ENCODE measurements at regions not wholly inside any gene's neighbourhood (a gene's known extent, or its start where the extent isn't known, plus 50 kb on each side); places are given as distances from the start of the nearest gene placed in this dataset.
"Not testable (repeated sequence)": the region's sequence is repeated elsewhere in the genome, so short reads cannot be mapped to it uniquely, and the experiment has no call there.

DNA sequence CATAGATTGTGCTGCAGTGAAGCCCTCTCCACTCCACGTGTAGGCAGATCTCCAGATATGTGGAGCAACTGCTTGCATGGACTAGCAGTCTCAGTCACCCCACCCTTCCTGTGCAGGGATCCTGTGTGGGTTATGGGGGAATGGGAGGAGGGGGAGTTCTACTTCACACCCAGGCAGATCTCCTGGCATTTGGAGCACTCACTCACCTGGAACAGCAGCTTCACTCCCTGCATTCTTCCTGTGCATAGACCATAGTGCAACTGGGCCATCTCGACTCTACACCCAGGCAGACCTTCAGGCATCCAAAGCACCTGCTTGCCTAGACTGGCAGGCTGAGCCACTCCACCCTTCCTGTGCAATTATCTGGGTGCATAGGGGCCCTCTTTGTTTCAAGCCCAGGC, 96.0 kb upstream of the PCED1B start:
- Mint-ChIP-seq H3K27me3 (ENCODE audit: low read depth, poor library complexity) (peaks cover 5% of the 10 kb centered on the region), H3K4me3 (no peak overlapping the region), H3K9me3 (peaks cover 7% of the 10 kb centered on the region), H3K36me3 (ENCODE audit: low read depth) (no peaks in the 10 kb centered on the region), H3K27ac (no peak overlapping the region), H3K4me1 (peaks cover 5% of the 10 kb centered on the region)
- TF ChIP-seq, protein P1, sequence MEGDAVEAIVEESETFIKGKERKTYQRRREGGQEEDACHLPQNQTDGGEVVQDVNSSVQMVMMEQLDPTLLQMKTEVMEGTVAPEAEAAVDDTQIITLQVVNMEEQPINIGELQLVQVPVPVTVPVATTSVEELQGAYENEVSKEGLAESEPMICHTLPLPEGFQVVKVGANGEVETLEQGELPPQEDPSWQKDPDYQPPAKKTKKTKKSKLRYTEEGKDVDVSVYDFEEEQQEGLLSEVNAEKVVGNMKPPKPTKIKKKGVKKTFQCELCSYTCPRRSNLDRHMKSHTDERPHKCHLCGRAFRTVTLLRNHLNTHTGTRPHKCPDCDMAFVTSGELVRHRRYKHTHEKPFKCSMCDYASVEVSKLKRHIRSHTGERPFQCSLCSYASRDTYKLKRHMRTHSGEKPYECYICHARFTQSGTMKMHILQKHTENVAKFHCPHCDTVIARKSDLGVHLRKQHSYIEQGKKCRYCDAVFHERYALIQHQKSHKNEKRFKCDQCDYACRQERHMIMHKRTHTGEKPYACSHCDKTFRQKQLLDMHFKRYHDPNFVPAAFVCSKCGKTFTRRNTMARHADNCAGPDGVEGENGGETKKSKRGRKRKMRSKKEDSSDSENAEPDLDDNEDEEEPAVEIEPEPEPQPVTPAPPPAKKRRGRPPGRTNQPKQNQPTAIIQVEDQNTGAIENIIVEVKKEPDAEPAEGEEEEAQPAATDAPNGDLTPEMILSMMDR (IDR thresholded peaks at IDR 0.05) = no peak
- DNase-seq = peak; percentile 5

DNA sequence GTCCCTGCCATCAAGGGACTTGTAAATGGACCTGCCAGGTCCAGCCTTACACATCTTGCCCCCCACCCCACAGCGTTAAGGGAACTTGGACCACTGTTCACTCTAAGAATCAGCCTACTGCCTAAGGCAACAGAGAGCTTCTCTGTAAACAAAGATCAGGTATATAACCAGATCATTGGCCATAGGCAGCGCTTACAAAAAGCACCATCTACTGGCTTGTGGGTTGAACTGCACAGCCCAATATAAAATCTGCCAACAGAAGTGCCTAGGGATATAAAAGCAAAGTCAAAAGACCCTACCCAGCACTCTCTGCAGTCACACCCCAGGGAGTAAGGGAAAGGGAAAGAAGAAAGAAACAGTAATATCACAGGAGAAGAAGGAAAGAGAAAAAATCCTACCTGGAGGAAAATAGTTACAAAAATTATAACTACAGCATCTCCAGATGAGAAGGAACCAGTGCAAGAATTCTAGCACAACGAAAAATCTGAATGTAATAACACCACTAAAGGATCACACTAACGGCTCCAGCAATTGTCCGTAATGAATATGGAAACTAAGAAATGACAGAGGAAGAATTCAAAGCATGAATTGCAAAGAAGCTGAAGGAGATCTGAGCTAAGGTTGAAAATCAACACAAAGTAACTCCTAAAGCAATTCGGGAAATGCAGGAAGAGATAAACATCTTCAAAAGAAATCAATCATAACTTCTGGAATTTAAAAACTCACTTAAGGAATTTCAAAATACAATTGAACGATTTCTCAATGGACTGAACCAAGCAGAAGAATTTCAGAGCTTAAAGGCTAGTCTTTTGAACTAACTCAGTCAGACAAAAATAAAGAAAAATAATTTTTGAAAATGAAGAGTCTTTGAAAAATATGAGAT, 95.2 kb upstream of the PCED1B start:
- H3K27me3 Mint-ChIP-seq (ENCODE audit: low read depth, poor library complexity) = peaks cover 3% of the 10 kb centered on the region
- H3K9me3 Mint-ChIP-seq = peaks cover 12% of the 10 kb centered on the region
- no peaks in the 10 kb centered on the region for H3K36me3 Mint-ChIP-seq (ENCODE audit: low read depth)
- no peak overlapping the region for H3K4me3 Mint-ChIP-seq
- TF ChIP-seq, protein P1 (IDR thresholded peaks at IDR 0.05) = peak; percentile 75
- H3K4me1 Mint-ChIP-seq = peaks cover 5% of the 10 kb centered on the region
- peak; percentile 43 for DNase-seq
- H3K27ac Mint-ChIP-seq = no peak overlapping the region

DNA sequence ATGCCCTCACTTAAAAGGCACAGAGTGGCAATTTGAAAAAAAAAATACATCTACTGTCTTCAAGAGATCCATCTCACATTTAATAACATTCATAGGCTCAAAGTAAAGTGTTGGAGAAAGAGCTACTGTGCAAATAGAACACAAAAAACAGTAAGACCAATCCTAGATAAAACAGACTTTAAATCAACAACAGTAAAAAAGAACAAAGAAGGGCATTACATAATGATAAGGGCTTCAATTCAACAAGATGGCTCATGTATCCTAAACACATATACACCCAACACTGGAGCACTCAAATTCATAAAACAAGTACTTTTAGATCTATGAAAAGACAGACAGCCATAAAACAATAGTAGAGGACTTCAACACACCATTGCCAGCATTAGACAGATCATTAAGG, 93.6 kb upstream of the PCED1B start:
- H3K4me3 Mint-ChIP-seq = no peak overlapping the region
- DNase-seq = no peak
- peaks cover 28% of the 10 kb centered on the region for H3K9me3 Mint-ChIP-seq
- peaks cover 5% of the 10 kb centered on the region for H3K4me1 Mint-ChIP-seq
- no peaks in the 10 kb centered on the region for H3K36me3 Mint-ChIP-seq (ENCODE audit: low read depth)
- H3K27me3 Mint-ChIP-seq (ENCODE audit: low read depth, poor library complexity) = peaks cover 7% of the 10 kb centered on the region
- H3K27ac Mint-ChIP-seq = no peak overlapping the region
- TF ChIP-seq, protein P1 (IDR thresholded peaks at IDR 0.05) = no peak

DNA sequence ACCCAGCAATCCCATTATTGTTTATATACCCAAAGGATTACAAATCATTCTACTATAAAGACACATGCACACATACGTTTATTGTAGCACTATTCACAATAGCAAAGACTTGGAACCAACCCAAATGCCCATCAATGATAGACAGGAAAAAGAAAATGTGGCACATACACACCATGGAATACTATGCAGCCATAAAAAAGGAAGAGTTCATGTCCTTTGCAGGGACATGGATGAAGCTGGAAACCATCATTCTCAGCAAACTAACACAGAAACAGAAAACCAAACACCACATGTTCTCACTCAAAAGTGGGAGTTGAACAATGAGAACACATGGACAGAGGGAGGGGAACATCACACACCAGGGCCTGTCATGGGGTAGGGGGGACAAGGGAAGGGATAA, 91.3 kb upstream of the PCED1B start:
- H3K4me1 Mint-ChIP-seq; DNase-seq; H3K27ac Mint-ChIP-seq; H3K36me3 Mint-ChIP-seq (ENCODE audit: low read depth); H3K27me3 Mint-ChIP-seq (ENCODE audit: low read depth, poor library complexity); H3K4me3 Mint-ChIP-seq: not testable (repeated sequence)
- H3K9me3 Mint-ChIP-seq = peaks cover 41% of the 10 kb centered on the region

DNA sequence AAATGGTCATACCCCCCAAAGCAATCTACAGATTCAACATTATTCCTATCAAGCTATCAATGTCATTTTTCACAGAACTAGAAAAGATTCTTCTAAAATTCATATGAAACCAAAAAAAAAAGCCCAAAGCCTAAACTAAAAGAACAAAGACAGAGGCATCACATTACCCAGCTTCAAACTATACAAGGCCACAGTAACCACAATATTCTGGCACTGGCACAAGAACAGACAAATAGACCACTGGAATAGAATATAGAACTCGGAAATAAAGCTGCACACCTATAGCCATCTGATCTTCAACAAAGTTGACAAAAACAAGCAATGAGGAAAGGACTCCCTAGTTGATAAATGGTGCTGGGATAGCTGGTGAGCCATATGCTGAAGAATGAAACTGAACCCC, 89.2 kb upstream of the PCED1B start:
- Mint-ChIP-seq H3K4me1 (no peaks in the 10 kb centered on the region), H3K9me3 (peaks cover 56% of the 10 kb centered on the region), H3K27me3 (ENCODE audit: low read depth, poor library complexity) (peaks cover 4% of the 10 kb centered on the region), H3K36me3 (ENCODE audit: low read depth) (no peaks in the 10 kb centered on the region), H3K4me3 (no peak overlapping the region), H3K27ac (no peak overlapping the region)
- TF ChIP-seq, protein P1 (IDR thresholded peaks at IDR 0.05) = no peak
- DNase-seq = no peak

DNA sequence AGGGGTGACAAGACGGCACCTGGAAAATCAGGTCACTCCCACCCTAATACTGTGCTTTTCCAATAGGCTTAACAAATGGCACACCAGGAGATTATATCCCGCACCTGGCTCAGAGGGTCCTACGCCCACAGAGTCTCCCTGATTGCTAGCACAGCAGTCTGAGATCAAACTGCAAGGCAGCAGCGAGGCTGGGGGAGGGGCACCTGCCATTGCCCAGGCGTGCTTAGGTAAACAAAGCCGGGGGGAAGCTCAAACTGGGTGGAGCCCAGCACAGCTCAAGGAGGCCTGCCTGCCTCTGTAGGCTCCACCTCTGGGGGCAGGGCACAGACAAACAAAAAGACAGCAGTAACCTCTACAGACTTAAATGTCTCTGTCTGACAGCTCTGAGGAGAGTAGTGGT, 87.4 kb upstream of the PCED1B start:
- not testable (repeated sequence) for H3K4me3 Mint-ChIP-seq; H3K36me3 Mint-ChIP-seq (ENCODE audit: low read depth); H3K27me3 Mint-ChIP-seq (ENCODE audit: low read depth, poor library complexity); DNase-seq; H3K4me1 Mint-ChIP-seq; H3K27ac Mint-ChIP-seq
- peaks cover 61% of the 10 kb centered on the region for H3K9me3 Mint-ChIP-seq

DNA sequence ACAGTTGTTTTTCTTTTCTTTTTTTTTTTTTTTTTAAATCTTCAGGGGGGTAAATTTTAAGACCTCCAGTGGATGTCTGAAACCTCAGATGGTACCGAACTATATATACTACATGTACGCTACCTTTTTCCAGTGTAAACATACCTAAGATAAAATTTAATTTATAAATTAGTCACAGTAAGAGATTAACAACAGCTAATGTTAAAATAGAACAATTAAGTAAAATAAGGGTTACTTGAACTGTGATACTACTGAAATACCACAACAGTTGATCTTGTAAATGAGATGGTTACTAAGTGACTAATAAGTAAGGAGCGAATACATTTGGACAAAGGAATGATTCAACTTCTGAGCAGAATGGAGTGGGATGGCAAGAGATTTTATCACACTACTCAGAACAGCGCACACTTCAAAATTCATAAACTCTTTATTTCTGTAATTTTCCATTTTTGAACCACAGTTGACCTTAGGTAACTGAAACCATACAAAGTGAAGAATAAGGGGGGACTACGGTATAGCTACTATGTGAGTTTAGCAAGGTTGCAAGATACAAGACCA, 80.5 kb upstream of the PCED1B start:
- TF ChIP-seq, protein P1 (IDR thresholded peaks at IDR 0.05) = no peak
- DNase-seq = no peak
- no peaks in the 10 kb centered on the region for H3K36me3 Mint-ChIP-seq (ENCODE audit: low read depth)
- peaks cover 17% of the 10 kb centered on the region for H3K9me3 Mint-ChIP-seq
- no peak overlapping the region for H3K4me3 Mint-ChIP-seq
- no peaks in the 10 kb centered on the region for H3K4me1 Mint-ChIP-seq
- H3K27me3 Mint-ChIP-seq (ENCODE audit: low read depth, poor library complexity) = peaks cover 3% of the 10 kb centered on the region
- H3K27ac Mint-ChIP-seq = no peak overlapping the region
